ENCODE measurements at regions not wholly inside any gene's neighbourhood (a gene's known extent, or its start where the extent isn't known, plus 50 kb on each side); places are given as distances from the start of the nearest gene placed in this dataset.

DNA sequence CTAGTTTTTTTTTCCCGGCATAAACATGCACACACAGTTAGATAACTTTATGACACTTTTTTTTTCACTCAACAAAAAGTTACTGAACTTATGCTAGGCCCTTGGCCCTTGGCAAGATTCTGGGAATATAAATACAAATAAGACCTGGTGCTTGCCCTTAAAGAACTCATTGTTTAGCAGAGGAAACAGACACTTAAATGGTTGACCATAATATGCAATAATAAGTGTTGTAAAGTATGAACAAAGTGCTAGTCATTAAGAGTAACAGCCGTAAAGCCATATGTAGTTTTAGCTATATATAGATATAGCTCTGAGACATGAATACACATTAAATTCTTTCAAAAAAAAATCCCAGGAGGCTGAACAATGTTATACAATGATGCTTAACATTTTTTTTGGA, 198.3 kb downstream of the CYYR1 start:
- DNase-seq (no peak), ATAC-seq (no peak)
- H3K27me3 ChIP-seq (ENCODE audit: low read depth): no peaks in the 10 kb centered on the region
- intact Hi-C loops (cut with DNase I): no loop called here
- H3K9me3 ChIP-seq: no peaks in the 10 kb centered on the region
- H3K4me3 ChIP-seq: no peak overlapping the region
- H3K27ac ChIP-seq: no peak overlapping the region
- H3K4me1 ChIP-seq: no peaks in the 10 kb centered on the region
- no peaks in the 10 kb centered on the region for H3K36me3 ChIP-seq
- TF ChIP-seq, protein P1, sequence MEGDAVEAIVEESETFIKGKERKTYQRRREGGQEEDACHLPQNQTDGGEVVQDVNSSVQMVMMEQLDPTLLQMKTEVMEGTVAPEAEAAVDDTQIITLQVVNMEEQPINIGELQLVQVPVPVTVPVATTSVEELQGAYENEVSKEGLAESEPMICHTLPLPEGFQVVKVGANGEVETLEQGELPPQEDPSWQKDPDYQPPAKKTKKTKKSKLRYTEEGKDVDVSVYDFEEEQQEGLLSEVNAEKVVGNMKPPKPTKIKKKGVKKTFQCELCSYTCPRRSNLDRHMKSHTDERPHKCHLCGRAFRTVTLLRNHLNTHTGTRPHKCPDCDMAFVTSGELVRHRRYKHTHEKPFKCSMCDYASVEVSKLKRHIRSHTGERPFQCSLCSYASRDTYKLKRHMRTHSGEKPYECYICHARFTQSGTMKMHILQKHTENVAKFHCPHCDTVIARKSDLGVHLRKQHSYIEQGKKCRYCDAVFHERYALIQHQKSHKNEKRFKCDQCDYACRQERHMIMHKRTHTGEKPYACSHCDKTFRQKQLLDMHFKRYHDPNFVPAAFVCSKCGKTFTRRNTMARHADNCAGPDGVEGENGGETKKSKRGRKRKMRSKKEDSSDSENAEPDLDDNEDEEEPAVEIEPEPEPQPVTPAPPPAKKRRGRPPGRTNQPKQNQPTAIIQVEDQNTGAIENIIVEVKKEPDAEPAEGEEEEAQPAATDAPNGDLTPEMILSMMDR (IDR thresholded peaks at IDR 0.05): no peak

DNA sequence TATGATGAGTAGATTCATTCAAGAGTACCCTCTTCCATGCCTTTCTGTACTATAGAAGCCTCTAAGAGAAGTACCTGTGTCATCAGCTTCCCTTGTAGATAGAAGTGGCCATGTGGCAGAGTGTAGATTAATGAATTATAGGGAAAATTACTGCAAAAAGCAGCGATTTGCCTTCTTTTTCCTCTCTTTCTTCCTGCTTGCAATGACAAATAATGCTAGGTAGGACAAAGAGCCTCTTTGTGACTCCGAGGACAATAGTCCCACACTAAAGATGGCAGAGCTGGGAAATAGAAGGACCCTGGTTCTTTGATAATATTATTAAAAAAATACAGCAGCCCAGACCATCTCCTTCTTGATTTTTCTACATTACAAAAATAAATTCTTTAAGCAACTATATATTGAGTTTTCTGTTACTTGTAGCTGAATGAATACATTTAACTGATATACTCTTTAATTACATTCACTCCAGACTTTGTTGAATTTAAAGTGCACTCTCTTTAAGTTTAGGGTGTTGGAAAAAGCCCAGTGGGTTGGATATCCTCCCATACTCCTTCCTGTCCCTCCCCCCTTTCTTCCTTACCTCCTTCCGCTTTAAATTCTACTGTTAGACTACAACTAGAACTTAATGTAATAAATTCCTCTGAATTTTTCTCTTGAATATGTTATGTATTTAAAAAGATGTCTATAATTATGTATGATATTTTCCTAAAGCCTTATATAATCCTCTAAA, 198.2 kb upstream of the APP start:
- H3K27ac ChIP-seq: no peak overlapping the region
- H3K9me3 ChIP-seq: no peaks in the 10 kb centered on the region
- ATAC-seq (no peak), DNase-seq (no peak)
- no peaks in the 10 kb centered on the region for H3K4me1 ChIP-seq
- TF ChIP-seq, protein P1 (IDR thresholded peaks at IDR 0.05): no peak
- H3K36me3 ChIP-seq: no peaks in the 10 kb centered on the region
- intact Hi-C loops (cut with DNase I): no loop called here
- H3K4me3 ChIP-seq: no peak overlapping the region
- no peaks in the 10 kb centered on the region for H3K27me3 ChIP-seq (ENCODE audit: low read depth)

DNA sequence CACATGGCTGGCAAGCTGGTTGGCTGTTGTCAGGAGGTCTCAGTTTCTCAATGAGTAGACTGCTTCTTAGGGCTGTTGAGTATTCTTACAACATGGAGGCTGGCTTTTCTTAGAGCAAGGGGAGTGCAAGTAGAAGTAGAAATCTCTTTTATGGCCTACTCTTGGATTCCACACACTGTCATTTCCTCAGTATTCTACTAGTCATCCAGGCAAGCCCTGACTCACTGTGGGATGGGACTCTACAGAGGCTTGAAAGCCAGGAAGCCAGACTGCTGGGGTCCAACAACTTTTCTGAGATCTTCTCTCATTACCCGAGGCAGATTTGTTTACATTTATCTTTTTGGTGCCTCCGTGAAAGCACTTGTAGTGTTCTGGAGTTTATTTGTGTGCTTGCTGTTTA, 196.2 kb upstream of the APP start:
- H3K4me1 ChIP-seq: no peaks in the 10 kb centered on the region
- no peaks in the 10 kb centered on the region for H3K36me3 ChIP-seq
- H3K27ac ChIP-seq: no peak overlapping the region
- TF ChIP-seq, protein P1 (IDR thresholded peaks at IDR 0.05): no peak
- DNase-seq (no peak), ATAC-seq (no peak)
- no peak overlapping the region for H3K4me3 ChIP-seq
- H3K9me3 ChIP-seq: no peaks in the 10 kb centered on the region
- intact Hi-C loops (cut with DNase I): no loop called here
- H3K27me3 ChIP-seq (ENCODE audit: low read depth): no peaks in the 10 kb centered on the region

DNA sequence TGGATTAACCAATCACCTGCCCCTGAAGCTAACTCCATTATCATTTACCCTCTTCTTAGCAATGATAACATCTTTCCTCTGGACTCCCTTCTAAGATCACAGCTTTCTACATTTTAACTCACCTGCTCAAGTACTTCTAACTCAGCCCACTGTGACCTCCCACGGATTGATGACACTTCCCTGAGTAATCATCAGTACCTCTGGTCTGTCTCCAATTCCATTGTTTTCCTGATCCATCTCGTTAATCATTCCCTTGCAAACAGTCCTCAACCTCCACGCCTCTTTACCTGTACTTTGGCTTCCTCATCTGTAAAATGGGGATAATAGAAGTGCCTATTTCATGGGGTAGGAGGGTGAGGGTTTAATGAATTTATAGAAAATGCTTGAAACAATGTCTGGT, 195.3 kb upstream of the APP start:
- intact Hi-C loops (cut with DNase I): no loop called here
- no peaks in the 10 kb centered on the region for H3K9me3 ChIP-seq
- TF ChIP-seq, protein P1 (IDR thresholded peaks at IDR 0.05): no peak
- H3K27ac ChIP-seq: no peak overlapping the region
- no peaks in the 10 kb centered on the region for H3K36me3 ChIP-seq
- ATAC-seq: no peak
- H3K4me3 ChIP-seq: no peak overlapping the region
- H3K4me1 ChIP-seq: no peaks in the 10 kb centered on the region
- DNase-seq: no peak
- no peaks in the 10 kb centered on the region for H3K27me3 ChIP-seq (ENCODE audit: low read depth)

DNA sequence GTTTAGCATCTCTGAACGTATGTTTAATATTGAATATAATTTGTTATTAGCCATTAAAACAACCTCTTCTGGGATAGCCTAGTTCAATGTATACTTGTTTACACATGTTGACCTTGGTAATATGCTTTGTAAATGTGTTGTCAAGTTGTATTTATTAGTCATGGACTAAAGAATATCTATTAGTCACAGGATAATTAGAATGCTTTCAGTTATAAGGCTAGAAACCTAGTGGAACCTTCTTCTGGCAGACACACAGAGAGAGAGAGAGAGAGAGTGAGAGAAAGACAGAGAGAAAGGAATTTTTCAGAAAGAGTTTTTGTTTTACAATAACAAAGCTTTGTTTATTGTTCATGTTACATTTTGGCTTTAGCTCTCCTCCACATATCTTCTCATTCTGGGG, 181.1 kb upstream of the APP start:
- no peaks in the 10 kb centered on the region for H3K36me3 ChIP-seq
- intact Hi-C loops (cut with DNase I): no loop called here
- DNase-seq: no peak
- H3K4me1 ChIP-seq: no peaks in the 10 kb centered on the region
- no peaks in the 10 kb centered on the region for H3K9me3 ChIP-seq
- no peak for ATAC-seq
- no peaks in the 10 kb centered on the region for H3K27me3 ChIP-seq (ENCODE audit: low read depth)
- TF ChIP-seq, protein P1 (IDR thresholded peaks at IDR 0.05): no peak
- no peak overlapping the region for H3K27ac ChIP-seq
- H3K4me3 ChIP-seq: no peak overlapping the region

All from lower lobe of right lung (tissue), 2 donors.